ENCODE measurements at regions not wholly inside any gene's neighbourhood (a gene's known extent, or its start where the extent isn't known, plus 50 kb on each side); places are given as distances from the start of the nearest gene placed in this dataset.

DNA sequence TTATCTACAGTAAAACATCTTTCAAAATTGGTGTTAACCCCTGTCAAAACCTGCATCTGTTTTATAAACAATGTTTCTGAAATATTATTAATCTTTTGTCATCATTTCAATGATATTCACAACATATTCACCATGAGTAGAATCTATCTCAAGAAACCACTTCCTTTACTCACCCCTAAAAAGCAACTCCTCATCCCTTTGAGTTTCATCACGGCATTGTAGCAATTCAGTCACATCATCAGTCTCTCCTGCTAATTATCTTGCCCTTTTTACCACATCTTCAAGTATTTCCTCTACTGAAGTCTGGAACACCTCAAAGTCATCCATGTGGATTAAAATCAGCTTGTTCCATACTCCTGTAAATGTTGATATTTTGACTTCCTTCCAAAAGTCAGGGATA lies 415.3 kb upstream of the TECRL start:
- TF ChIP-seq, protein P1, sequence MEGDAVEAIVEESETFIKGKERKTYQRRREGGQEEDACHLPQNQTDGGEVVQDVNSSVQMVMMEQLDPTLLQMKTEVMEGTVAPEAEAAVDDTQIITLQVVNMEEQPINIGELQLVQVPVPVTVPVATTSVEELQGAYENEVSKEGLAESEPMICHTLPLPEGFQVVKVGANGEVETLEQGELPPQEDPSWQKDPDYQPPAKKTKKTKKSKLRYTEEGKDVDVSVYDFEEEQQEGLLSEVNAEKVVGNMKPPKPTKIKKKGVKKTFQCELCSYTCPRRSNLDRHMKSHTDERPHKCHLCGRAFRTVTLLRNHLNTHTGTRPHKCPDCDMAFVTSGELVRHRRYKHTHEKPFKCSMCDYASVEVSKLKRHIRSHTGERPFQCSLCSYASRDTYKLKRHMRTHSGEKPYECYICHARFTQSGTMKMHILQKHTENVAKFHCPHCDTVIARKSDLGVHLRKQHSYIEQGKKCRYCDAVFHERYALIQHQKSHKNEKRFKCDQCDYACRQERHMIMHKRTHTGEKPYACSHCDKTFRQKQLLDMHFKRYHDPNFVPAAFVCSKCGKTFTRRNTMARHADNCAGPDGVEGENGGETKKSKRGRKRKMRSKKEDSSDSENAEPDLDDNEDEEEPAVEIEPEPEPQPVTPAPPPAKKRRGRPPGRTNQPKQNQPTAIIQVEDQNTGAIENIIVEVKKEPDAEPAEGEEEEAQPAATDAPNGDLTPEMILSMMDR (IDR thresholded peaks at IDR 0.05) = no peak
- TF ChIP-seq POLR2A (IDR thresholded peaks at IDR 0.05; ENCODE audit: low read depth) = no peak
